PC-3 (cell line): ENCODE measurements at regions not wholly inside any gene's neighbourhood (a gene's known extent, or its start where the extent isn't known, plus 50 kb on each side); places are given as distances from the start of the nearest gene placed in this dataset.

Experiments
- ATAC-seq: fragments of 200-7000 bp; cut with Tn5 transposase; 2 replicates; pipeline ENCODE4 v1.9.1; 2020; ENCODE audit warnings: mild to moderate bottlenecking, moderate library complexity
- BruUV-seq: library from RNA; stranded (reverse); fragments of 400-500 nt; replicated peaks from 2 replicates; lab custom pipeline; 2021; lab: Mats Ljungman, UMichigan
- CTCF ChIA-PET: fragments of 300-600 bp; sonication (Branson Sonifier 250); formaldehyde crosslinking; loops from one replicate; lab custom pipeline; 2022; ENCODE audit warnings: antibody characterized with exemption; lab: Charles Lee
- POLR2A ChIA-PET: fragments of 300-600 bp; sonication (Branson Sonifier 250); formaldehyde crosslinking; loops from one replicate; lab custom pipeline; 2022; ENCODE audit warnings: antibody characterized with exemption; ENCODE audit not compliant: unreplicated experiment; lab: Charles Lee
- DNase-seq: peaks from one replicate; pipeline ENCODE4 v3.0.0-alpha.2; 2015
- H2AFZ ChIP-seq: fragments of 300-600 bp; sonication (generic); 2 replicates; pipeline ENCODE4 v1.6.0; 2016; ENCODE audit warnings: antibody characterized with exemption, low read length
- H3F3A ChIP-seq: fragments of 300-600 bp; sonication (generic); one replicate; pipeline ENCODE4 v1.6.0; 2017; ENCODE audit warnings: antibody characterized with exemption, low read length, control low read depth, mild to moderate bottlenecking; ENCODE audit not compliant: unreplicated experiment
- H3K27ac ChIP-seq: fragments of 300-600 bp; sonication (generic); 2 replicates; pipeline ENCODE4 v1.5.1; 2016; ENCODE audit warnings: mild to moderate bottlenecking, low read length
- H3K27me3 ChIP-seq: fragments of 300-600 bp; sonication (generic); 2 replicates; pipeline ENCODE4 v1.6.1; 2016; ENCODE audit warnings: low read length, mixed read lengths
- H3K36me3 ChIP-seq: fragments of 300-600 bp; sonication (generic); 2 replicates; pipeline ENCODE4 v1.6.1; 2016; ENCODE audit warnings: low read depth, mixed run types, low read length, mixed read lengths
- H3K4me1 ChIP-seq: fragments of 300-600 bp; sonication (generic); 2 replicates; pipeline ENCODE4 v1.5.1; 2016; ENCODE audit warnings: low read length; ENCODE audit not compliant: insufficient read depth
- H3K4me2 ChIP-seq: fragments of 300-600 bp; sonication (generic); 2 replicates; pipeline ENCODE4 v1.6.0; 2016; ENCODE audit warnings: low read length
- H3K4me3 ChIP-seq: fragments of 300-600 bp; sonication (generic); 2 replicates; pipeline ENCODE4 v1.5.1; 2016; ENCODE audit warnings: mild to moderate bottlenecking, low read length, mixed read lengths
- H3K79me2 ChIP-seq: fragments of 300-600 bp; sonication (generic); 2 replicates; pipeline ENCODE4 v1.6.1; 2017; ENCODE audit warnings: low read length, mixed read lengths
- H3K9ac ChIP-seq: fragments of 300-600 bp; sonication (generic); 2 replicates; pipeline ENCODE4 v1.6.0; 2016; ENCODE audit warnings: mild to moderate bottlenecking, low read length
- H3K9me2 ChIP-seq: fragments of 300-600 bp; sonication (generic); replicated peaks from 2 replicates; pipeline ENCODE4 v1.6.1; 2016; ENCODE audit warnings: mixed run types, low read length, mixed read lengths
- H3K9me3 ChIP-seq: fragments of 300-600 bp; sonication (generic); 2 replicates; pipeline ENCODE4 v1.6.1; 2016; ENCODE audit warnings: low read length, mixed read lengths
- H4K20me1 ChIP-seq: fragments of 300-600 bp; sonication (generic); 2 replicates; pipeline ENCODE4 v1.6.1; 2016; ENCODE audit warnings: low read length, mixed read lengths
- EZH2 ChIP-seq: fragments of 300-600 bp; sonication (generic); IDR thresholded peaks from one replicate; pipeline ENCODE4 v1.6.1; 2017; ENCODE audit warnings: antibody characterized with exemption, mild to moderate bottlenecking, low read length; ENCODE audit not compliant: unreplicated experiment
- EZH2phosphoT487 ChIP-seq: fragments of 300-600 bp; sonication (generic); IDR thresholded peaks from 2 replicates; pipeline ENCODE4 v1.6.1; 2018; ENCODE audit warnings: mild to moderate bottlenecking, antibody characterized with exemption, low read length, borderline replicate concordance
- intact Hi-C: fragments of 100-400 bp; cut with micrococcal nuclease; formaldehyde crosslinking; loops from 2 replicates; pipeline ENCODE4 v1.9.0; 2023
- TF ChIP-seq, protein P1 (sequence below): fragments of 300-600 bp; sonication (generic); conservative IDR thresholded peaks from 2 replicates; pipeline ENCODE4 v1.5.1; 2017; ENCODE audit warnings: antibody characterized with exemption, low read depth, mild to moderate bottlenecking, low read length

DNA sequence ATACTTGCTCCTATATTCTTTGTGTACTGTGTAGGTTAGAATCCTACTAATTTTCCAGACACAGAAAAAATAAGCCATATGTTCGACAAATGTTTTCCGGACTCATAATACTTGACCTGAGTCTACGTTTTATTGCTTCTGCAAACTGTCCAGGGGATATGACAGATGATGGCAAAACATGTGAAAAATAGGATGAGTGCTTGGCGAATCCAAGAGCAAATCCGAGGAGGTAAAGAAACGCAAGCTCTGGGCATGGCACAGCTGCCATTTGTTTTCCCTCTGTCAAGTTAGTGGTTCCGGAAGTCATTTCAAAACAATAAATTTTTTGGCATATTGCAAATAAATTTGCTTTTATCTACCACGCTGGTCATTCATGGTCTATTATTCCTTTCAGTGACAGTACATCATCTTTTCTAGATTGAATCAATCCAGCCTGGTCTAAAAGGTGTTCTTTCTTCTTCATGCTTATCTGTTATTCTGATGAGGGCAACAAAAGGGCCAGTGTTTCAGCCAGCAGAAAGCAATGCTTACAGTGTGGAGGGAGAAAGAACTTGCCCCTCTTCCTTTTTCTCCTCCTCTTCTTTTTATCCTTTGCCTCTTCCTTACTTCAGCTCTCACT is 476.1 kb upstream of the SOX11 start:
- Histone ChIP-seq H3F3A (no peaks in the 10 kb centered on the region), H3K4me1 (no peaks in the 10 kb centered on the region), H3K4me2 (no peak overlapping the region), H3K27ac (no peak overlapping the region), H3K36me3 (no peaks in the 10 kb centered on the region), H3K9me3 (no peaks in the 10 kb centered on the region), H3K4me3 (no peak overlapping the region), H3K27me3 (no peaks in the 10 kb centered on the region), H2AFZ (no peak overlapping the region), H3K79me2 (no peaks in the 10 kb centered on the region), H3K9me2 (no peaks in the 10 kb centered on the region), H3K9ac (no peak overlapping the region), H4K20me1 (no peaks in the 10 kb centered on the region)
- intact Hi-C loops: no loop called here
- ChIA-PET POLR2A (no interaction called here), CTCF (no interaction called here)
- no peak for DNase-seq
- ATAC-seq: no peak
- TF ChIP-seq EZH2 (no peak), EZH2phosphoT487 (no peak)
- TF ChIP-seq, protein P1, sequence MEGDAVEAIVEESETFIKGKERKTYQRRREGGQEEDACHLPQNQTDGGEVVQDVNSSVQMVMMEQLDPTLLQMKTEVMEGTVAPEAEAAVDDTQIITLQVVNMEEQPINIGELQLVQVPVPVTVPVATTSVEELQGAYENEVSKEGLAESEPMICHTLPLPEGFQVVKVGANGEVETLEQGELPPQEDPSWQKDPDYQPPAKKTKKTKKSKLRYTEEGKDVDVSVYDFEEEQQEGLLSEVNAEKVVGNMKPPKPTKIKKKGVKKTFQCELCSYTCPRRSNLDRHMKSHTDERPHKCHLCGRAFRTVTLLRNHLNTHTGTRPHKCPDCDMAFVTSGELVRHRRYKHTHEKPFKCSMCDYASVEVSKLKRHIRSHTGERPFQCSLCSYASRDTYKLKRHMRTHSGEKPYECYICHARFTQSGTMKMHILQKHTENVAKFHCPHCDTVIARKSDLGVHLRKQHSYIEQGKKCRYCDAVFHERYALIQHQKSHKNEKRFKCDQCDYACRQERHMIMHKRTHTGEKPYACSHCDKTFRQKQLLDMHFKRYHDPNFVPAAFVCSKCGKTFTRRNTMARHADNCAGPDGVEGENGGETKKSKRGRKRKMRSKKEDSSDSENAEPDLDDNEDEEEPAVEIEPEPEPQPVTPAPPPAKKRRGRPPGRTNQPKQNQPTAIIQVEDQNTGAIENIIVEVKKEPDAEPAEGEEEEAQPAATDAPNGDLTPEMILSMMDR: no peak
- BruUV-seq: no TSS peak

DNA sequence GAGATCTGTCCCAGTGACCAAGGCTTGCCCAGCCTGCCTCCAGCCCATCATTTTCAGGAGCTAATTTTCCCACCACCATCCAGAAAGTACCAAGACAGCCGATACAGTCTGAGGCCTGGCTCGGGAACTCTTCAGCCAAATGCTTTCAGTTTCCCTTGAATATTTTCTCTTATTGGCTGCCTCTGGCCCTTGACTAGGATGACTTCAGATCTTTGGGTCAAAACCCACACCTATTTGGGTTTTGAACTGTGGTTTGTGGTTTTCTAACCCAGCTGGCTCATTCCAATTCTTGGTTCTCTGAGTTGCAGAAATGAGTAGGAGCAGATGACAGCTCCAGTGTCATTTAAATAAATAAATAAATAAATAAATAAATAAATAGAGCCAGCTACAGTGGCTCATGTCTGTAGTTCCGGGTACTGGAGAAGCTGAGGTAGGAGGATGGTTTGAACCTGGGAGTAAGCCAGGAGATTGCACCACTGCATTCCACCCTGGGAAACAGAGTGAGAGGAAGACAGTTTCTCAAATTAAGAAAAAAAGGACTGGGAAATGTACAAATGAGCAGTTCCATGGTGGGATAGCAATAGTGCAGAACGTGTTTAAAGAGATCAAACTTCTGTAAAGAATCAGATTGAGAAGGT is 465.0 kb upstream of the SOX11 start:
- no peak overlapping the region for H3K27ac ChIP-seq
- POLR2A ChIA-PET: no interaction called here
- H4K20me1 ChIP-seq: no peaks in the 10 kb centered on the region
- TF ChIP-seq, protein P1: no peak
- no peak for TF ChIP-seq EZH2phosphoT487
- no peak for TF ChIP-seq EZH2
- no peaks in the 10 kb centered on the region for H3K27me3 ChIP-seq
- no peak overlapping the region for H3K4me3 ChIP-seq
- H3K36me3 ChIP-seq: no peaks in the 10 kb centered on the region
- no peaks in the 10 kb centered on the region for H3F3A ChIP-seq
- no peaks in the 10 kb centered on the region for H3K9me3 ChIP-seq
- ATAC-seq: no peak
- H3K9me2 ChIP-seq: no peaks in the 10 kb centered on the region
- CTCF ChIA-PET: no interaction called here
- no peak overlapping the region for H2AFZ ChIP-seq
- no peak overlapping the region for H3K9ac ChIP-seq
- no peaks in the 10 kb centered on the region for H3K79me2 ChIP-seq
- DNase-seq: no peak
- no peaks in the 10 kb centered on the region for H3K4me1 ChIP-seq
- no TSS peak for BruUV-seq
- no peak overlapping the region for H3K4me2 ChIP-seq
- intact Hi-C loops: no loop called here

DNA sequence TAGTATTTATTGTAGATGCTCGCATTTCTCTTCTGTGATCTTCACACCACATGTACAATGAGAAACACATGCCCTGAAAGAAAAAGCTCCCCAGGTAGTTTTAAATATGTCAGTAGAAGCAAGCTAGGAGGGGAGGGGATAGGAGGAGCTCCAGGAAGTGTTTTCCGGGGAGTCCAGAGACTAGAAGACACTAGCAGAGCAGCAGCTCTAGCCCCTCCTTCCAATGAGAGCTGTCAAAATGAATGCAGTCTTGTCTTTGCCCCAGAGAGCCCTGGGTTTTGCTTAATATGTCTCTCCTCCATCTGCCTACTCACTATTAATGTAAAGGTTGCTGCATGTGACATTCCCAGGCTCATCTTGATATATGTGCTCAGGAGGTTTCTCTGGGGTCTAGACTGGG is 462.6 kb upstream of the SOX11 start:
- TF ChIP-seq EZH2phosphoT487 (no peak), EZH2 (no peak)
- TF ChIP-seq, protein P1: no peak
- no TSS peak for BruUV-seq
- Histone ChIP-seq H3F3A (no peaks in the 10 kb centered on the region), H4K20me1 (no peaks in the 10 kb centered on the region), H2AFZ (no peak overlapping the region), H3K4me1 (no peaks in the 10 kb centered on the region), H3K27me3 (no peaks in the 10 kb centered on the region), H3K4me3 (no peak overlapping the region), H3K79me2 (no peaks in the 10 kb centered on the region), H3K9me3 (no peaks in the 10 kb centered on the region), H3K4me2 (no peak overlapping the region), H3K9me2 (no peaks in the 10 kb centered on the region), H3K36me3 (no peaks in the 10 kb centered on the region), H3K27ac (no peak overlapping the region), H3K9ac (no peak overlapping the region)
- intact Hi-C loops: no loop called here
- ATAC-seq: no peak
- ChIA-PET POLR2A (no interaction called here), CTCF (no interaction called here)
- no peak for DNase-seq
